HepG2 (cell line): ENCODE measurements at regions not wholly inside any gene's neighbourhood (a gene's known extent, or its start where the extent isn't known, plus 50 kb on each side); places are given as distances from the start of the nearest gene placed in this dataset.

Source experiments
- BHLHE40 ChIP-seq: IDR thresholded peaks from 2 replicates; pipeline ENCODE4 v1.6.1; 2011; ENCODE audit warnings: low read length, improper control_type of control experiment
- CTCF ChIP-seq: sonication (generic); formaldehyde crosslinking; IDR thresholded peaks from 2 replicates; pipeline ENCODE4 v1.5.0; 2020; ENCODE audit warnings: mild to moderate bottlenecking, missing genetic modification reagents, moderate library complexity
- FOXK2 ChIP-seq: fragments of 450-650 bp; IDR thresholded peaks from 2 replicates; pipeline ENCODE4 v1.6.1; 2016
- HNRNPLL ChIP-seq: fragments of 200-400 bp; formaldehyde crosslinking; IDR thresholded peaks from 2 replicates; pipeline ENCODE4 v1.6.1; 2017; ENCODE audit warnings: mild to moderate bottlenecking, low read depth, low read length; ENCODE audit not compliant: poor library complexity, severe bottlenecking
- HOXA7 ChIP-seq: sonication (generic); formaldehyde crosslinking; IDR thresholded peaks from 2 replicates; pipeline ENCODE4 v1.8.1; 2022; ENCODE audit warnings: mild to moderate bottlenecking, missing genetic modification reagents, moderate library complexity
- MEF2D ChIP-seq: sonication (generic); formaldehyde crosslinking; IDR thresholded peaks from 2 replicates; pipeline ENCODE4 v1.5.1; 2020; ENCODE audit warnings: mild to moderate bottlenecking, missing genetic modification reagents
- POLR2A ChIP-seq, 2 experiments: IDR thresholded peaks; 2 replicates each; pipeline ENCODE4 v1.6.1; 2011; ENCODE audit warnings: low read depth in 2 of 2, low read length in 2 of 2, mild to moderate bottlenecking in 1 of 2, moderate library complexity in 1 of 2; ENCODE audit not compliant: insufficient read depth in 1 of 2
- RFXAP ChIP-seq: sonication (generic); formaldehyde crosslinking; IDR thresholded peaks from 2 replicates; pipeline ENCODE4 v1.4.0; 2020; ENCODE audit warnings: missing genetic modification reagents, borderline replicate concordance
- RXRA ChIP-seq: sonication (generic); formaldehyde crosslinking; IDR thresholded peaks from 2 replicates; pipeline ENCODE4 v1.5.1; 2020; ENCODE audit warnings: missing genetic modification reagents
- SMAD1 ChIP-seq: sonication (generic); formaldehyde crosslinking; IDR thresholded peaks from 2 replicates; pipeline ENCODE4 v1.4.0; 2020; ENCODE audit warnings: missing genetic modification reagents, low read depth, mild to moderate bottlenecking, borderline replicate concordance
- ZNF432 ChIP-seq: sonication (generic); formaldehyde crosslinking; IDR thresholded peaks from 2 replicates; pipeline ENCODE4 v1.5.0; 2020; ENCODE audit warnings: missing genetic modification reagents, mild to moderate bottlenecking, borderline replicate concordance
- TF ChIP-seq, protein P1 (sequence below): sonication (generic); formaldehyde crosslinking; conservative IDR thresholded peaks from 2 replicates; pipeline ENCODE4 v1.4.0; 2020; ENCODE audit warnings: mild to moderate bottlenecking, missing genetic modification reagents, moderate library complexity
- TF ChIP-seq, protein P2 (sequence below): sonication (generic); formaldehyde crosslinking; IDR thresholded peaks from 2 replicates; pipeline ENCODE4 v1.8.0; 2022; ENCODE audit warnings: missing genetic modification reagents, mild to moderate bottlenecking, moderate library complexity, borderline replicate concordance

GRCh38 chr5:99639905-99640304 is 711.1 kb upstream of the CHD1 start:
- TF ChIP-seq RXRA (CRISPR knock-in tag) (no peak), ZNF432 (no peak), BHLHE40 (no peak), RFXAP (CRISPR knock-in tag) (no peak), HNRNPLL (no peak), FOXK2 (no peak), CTCF (no peak), SMAD1 (CRISPR knock-in tag) (no peak), HOXA7 (CRISPR knock-in tag) (no peak), POLR2A (IDR thresholded peaks at IDR 0.05; ENCODE audit: insufficient read depth in 1 of 2, low read depth in 2 of 2, low read length in 2 of 2) (no peak), MEF2D (CRISPR knock-in tag) (no peak)
- TF ChIP-seq, protein P1, sequence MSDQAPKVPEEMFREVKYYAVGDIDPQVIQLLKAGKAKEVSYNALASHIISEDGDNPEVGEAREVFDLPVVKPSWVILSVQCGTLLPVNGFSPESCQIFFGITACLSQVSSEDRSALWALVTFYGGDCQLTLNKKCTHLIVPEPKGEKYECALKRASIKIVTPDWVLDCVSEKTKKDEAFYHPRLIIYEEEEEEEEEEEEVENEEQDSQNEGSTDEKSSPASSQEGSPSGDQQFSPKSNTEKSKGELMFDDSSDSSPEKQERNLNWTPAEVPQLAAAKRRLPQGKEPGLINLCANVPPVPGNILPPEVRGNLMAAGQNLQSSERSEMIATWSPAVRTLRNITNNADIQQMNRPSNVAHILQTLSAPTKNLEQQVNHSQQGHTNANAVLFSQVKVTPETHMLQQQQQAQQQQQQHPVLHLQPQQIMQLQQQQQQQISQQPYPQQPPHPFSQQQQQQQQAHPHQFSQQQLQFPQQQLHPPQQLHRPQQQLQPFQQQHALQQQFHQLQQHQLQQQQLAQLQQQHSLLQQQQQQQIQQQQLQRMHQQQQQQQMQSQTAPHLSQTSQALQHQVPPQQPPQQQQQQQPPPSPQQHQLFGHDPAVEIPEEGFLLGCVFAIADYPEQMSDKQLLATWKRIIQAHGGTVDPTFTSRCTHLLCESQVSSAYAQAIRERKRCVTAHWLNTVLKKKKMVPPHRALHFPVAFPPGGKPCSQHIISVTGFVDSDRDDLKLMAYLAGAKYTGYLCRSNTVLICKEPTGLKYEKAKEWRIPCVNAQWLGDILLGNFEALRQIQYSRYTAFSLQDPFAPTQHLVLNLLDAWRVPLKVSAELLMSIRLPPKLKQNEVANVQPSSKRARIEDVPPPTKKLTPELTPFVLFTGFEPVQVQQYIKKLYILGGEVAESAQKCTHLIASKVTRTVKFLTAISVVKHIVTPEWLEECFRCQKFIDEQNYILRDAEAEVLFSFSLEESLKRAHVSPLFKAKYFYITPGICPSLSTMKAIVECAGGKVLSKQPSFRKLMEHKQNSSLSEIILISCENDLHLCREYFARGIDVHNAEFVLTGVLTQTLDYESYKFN (CRISPR knock-in tag): 0 out of 2 replicates have a peak, but pooled peaks have one; percentile 22
- TF ChIP-seq, protein P2, sequence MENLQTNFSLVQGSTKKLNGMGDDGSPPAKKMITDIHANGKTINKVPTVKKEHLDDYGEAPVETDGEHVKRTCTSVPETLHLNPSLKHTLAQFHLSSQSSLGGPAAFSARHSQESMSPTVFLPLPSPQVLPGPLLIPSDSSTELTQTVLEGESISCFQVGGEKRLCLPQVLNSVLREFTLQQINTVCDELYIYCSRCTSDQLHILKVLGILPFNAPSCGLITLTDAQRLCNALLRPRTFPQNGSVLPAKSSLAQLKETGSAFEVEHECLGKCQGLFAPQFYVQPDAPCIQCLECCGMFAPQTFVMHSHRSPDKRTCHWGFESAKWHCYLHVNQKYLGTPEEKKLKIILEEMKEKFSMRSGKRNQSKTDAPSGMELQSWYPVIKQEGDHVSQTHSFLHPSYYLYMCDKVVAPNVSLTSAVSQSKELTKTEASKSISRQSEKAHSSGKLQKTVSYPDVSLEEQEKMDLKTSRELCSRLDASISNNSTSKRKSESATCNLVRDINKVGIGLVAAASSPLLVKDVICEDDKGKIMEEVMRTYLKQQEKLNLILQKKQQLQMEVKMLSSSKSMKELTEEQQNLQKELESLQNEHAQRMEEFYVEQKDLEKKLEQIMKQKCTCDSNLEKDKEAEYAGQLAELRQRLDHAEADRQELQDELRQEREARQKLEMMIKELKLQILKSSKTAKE (CRISPR knock-in tag): no peak
